MV-4-11 (cell line): ENCODE measurements at regions not wholly inside any gene's neighbourhood (a gene's known extent, or its start where the extent isn't known, plus 50 kb on each side); places are given as distances from the start of the nearest gene placed in this dataset.
A peak's percentile ranks its signal among the peaks of the same experiment; 100 is the strongest.

Source experiments
- DNase-seq: peaks from one replicate; lab custom pipeline; 2025; lab: John Stamatoyannopoulos, UW

DNA sequence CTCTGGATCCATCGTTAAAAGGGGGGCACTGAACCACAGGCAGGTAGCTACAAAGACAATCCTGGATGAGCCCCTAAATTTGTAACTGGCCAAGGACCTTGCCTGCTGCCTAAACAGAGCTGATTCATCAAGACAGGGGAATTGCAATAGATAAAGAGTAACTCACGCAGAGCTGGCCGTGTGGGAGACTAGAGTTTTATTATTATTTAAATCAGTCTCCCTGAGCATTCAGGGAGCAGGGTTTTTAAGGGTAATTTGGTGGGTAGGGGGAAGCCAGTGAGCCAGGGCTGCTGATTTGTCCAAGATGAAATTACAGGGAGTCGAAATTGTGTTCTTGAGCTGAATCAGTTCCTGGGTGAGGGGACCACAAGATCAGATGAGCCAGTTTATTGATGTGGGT lies 885.1 kb upstream of the CADM2 start:
- DNase-seq = no peak

DNA sequence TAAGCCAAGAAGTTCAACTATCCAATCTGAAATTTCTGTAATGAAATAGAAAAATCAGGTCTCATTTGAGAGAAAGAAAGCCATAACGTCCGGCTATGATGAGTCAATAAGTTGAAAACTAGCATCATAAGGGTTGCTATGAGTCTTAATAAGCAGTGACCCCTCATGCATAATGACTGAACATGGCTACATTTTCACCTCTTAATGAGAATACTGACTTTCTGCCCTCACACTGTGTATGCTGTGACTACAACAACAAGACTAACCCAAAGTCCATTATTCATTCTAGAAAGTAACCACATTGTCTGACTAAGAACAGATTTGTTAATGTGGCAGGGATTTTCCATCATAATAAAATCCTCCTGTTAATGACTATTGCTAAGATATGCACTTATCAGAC lies 884.0 kb upstream of the CADM2 start:
- no peak for DNase-seq

- no peak for DNase-seq
Observed at GRCh38 chr3:84077479-84077878, 881.3 kb upstream of the CADM2 start.

GRCh38 chr3:84082726-84083125 lies 876.1 kb upstream of the CADM2 start:
- no peak for DNase-seq

- DNase-seq = no peak
Observed at GRCh38 chr3:84092907-84093306, 865.9 kb upstream of the CADM2 start.

DNA sequence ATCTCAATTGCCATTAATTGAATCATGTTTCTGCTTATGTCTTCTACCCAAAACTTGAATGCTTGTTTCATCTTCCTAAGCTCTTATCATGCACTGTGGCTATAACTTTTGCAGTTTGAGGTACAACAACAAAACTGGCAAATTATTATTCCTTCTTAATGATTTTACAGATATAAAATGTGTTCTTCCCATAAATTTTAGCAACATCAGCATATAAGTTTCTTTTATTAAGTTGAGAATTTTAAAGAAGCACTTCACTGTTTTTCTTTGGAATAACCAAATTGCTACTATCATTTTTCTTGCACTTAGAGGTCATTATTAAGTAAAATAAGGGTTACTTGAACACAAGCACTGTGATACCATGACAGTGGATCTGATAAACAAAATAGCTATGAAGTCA lies 862.6 kb upstream of the CADM2 start:
- no peak for DNase-seq

GRCh38 chr3:84100861-84101260 lies 857.9 kb upstream of the CADM2 start:
- no peak for DNase-seq

DNA sequence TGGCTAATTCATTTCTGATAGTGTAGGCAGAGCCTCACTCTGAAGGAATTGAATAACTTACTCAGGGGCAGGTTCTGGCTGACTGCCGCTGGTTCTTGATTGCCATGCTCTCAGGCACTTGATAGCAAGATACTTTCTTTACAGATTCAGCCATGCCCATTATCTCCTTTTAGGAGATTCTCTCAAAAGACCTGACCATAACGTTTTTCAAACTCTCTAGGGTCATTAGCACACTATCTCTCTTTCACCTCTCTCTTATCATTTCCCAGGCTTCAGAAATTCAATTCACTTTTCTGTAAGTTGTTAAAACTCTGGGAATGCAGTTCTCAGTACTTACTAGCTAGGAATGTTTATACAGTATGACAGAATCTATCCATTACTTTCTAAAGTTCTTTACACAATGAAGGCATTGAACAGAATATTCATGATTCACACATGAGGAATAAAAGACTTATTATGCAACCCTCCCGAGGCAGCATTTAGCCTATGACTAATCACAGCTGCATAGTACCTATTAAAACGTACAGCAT lies 850.3 kb upstream of the CADM2 start:
- peak; percentile 22 for DNase-seq

DNA sequence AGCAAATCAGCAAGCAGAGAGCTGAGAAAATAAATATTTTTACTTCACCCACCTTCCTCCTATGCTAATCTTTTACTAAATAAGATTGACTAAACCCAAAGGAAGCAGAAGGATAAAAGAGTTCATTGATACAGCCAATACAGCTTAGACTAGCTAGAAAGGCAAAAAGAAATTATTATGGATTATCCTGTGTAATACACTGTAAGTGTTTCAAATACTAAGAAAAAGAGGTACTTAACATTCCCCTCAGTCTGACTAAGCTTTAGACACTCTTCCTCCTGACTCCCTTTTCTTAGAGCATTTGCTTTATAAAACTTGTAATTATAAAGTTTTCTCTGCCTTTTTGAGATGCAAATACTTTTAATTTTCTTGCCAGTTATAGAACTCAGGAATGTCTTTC lies 848.9 kb upstream of the CADM2 start:
- no peak for DNase-seq

GRCh38 chr3:84110787-84111186 lies 848.0 kb upstream of the CADM2 start:
- DNase-seq = no peak

DNA sequence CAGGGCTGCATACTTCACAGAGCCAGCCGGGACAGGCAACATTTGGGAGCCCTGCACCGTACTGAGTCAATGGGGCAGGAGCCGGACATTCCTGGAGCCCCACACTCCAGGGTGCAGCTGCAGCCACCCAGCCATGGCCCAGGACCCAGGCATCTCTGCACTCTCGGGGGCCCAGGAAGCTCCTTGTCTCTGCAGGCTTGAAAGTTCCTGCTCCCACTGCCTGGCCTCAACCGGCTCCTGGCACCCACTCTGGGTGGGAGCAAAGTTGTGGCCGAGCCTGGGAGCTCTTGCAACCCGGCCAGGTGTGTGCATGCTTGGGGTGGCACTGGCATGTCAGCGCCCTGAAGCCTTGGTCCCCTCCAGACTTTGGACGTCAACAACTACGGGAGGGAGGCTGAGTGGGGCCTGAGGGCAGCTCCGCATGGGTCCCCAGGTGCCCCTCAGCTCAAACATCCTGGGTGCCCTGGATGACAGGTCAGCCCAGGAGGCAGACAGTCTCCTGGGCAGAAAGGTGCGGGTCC lies 833.5 kb upstream of the CADM2 start:
- DNase-seq = no peak

- DNase-seq = no peak
Observed at GRCh38 chr3:84125760-84126159, 833.0 kb upstream of the CADM2 start.

- no peak for DNase-seq
Observed at GRCh38 chr3:84126160-84126559, 832.6 kb upstream of the CADM2 start.

- DNase-seq = no peak
Observed at GRCh38 chr3:84128024-84128423, 830.8 kb upstream of the CADM2 start.

GRCh38 chr3:84136425-84136824 lies 822.4 kb upstream of the CADM2 start:
- no peak for DNase-seq

GRCh38 chr3:84140631-84141030 lies 818.2 kb upstream of the CADM2 start:
- no peak for DNase-seq

DNA sequence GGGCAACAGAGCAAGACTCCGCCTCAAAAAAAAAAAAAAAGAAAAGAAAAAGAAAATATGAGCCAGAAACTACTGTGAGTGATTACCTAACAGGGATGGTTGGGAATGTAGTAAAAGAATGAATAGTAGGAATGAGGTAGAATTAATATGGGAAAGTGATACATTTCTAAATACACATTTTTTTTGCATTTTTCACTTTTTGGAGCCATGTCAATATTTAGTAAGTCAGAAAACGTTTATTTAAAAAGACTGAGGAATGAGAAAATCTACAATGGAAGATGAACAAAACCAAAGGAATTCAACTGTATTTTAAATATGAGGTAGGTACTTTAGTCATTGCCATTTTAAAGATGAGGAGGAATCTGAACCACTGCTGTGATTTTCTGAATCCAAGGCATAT lies 817.2 kb upstream of the CADM2 start:
- no peak for DNase-seq

DNA sequence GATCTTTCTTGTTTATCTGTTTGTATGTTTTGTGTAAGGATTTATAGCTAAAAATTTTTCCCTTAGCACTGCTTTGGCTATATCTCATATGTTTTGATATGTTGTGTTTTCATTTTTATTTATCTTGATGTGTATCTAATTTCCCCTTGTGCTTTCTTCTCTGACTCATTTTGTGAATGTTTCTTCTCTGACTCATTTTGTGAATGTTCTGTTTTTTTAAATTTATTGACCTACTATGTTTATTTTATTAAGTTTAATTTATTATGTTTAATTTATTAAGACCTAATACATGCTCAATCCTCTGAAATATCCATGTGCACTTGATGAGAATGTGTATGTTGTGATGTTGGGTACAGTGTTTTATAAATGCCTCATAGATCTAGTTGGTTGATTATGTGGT lies 793.5 kb upstream of the CADM2 start:
- no peak for DNase-seq

- peak; percentile 91 for DNase-seq
Observed at GRCh38 chr3:84175449-84175848, 783.3 kb upstream of the CADM2 start.

DNA sequence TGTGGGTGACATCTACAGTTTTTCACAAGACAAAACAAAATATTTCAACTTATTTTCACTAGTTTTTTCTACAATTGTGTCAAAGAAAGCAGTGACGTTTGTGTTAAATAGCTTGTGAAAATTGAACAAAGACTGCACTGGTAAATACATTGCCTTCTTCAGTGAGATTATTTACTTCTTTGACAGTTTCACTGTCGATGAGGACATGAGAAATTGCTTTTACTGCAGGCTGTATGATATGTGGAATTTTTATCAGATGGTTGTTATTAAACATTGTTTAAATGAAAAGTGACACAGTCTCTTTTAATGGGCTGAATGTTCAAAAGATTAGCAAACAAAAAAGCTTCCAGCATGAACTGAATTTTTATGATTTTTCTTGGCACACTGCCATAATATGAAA lies 773.9 kb upstream of the CADM2 start:
- no peak for DNase-seq

GRCh38 chr3:84194029-84194428 lies 764.8 kb upstream of the CADM2 start:
- DNase-seq = no peak

GRCh38 chr3:84209474-84209873 lies 749.3 kb upstream of the CADM2 start:
- no peak for DNase-seq

DNA sequence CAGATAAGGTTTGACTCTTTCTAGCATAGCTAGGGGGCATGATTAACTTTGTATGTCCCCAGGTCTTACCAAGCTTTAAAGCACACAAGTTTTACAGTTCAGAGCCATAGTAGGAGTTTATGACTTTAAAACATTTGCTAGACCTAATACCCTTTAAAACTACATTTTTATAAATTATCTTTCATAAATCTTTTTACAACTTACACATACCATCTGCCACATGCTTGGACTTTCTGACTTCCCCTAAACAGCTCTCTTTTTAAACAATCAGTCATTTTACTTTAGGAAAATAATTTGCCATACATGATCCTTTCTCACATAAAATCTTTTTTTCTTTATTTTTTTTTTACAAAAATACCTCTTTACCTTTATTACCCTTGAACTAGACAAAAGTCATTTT lies 735.3 kb upstream of the CADM2 start:
- DNase-seq = no peak

DNA sequence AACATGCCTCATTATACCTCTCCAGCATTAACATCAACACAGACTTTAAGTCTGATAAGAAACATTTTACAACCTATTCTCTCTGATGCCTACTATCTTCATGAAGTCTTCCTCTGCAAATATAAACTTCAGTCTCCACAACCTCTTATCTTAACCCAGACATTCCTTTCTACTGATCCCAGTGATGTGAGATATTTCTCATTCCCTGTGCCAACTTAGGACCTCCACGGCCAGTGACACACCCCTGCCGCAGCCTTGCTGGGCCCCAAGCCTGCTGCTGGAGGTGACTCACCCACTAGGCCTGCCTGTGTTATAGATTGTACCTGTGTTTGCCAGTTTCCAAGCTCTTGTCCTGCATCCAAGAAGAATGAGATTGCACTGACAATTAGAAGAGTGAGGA lies 734.5 kb upstream of the CADM2 start:
- DNase-seq = no peak

DNA sequence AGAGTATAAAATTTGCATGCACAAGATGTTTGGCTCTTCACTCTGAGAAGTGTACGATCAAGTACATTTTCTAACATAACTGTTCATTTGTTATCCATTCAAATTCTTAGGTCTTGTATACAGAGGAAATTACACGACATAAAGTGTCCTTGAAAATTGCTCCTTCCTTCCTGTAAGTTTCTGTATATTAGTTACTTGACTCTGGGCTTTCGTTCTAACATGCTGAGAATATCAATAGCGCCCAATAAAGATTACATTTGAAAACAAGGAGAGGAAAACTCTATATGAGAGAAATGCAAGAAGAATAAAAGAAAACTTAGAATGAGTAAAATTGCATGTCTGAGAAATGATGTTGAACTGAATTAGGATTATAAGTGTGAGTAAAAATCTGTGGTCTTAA lies 722.5 kb upstream of the CADM2 start:
- DNase-seq = no peak
